ENCODE measurements at regions not wholly inside any gene's neighbourhood (a gene's known extent, or its start where the extent isn't known, plus 50 kb on each side); places are given as distances from the start of the nearest gene placed in this dataset.

- no peak overlapping the region for H3K4me3 Mint-ChIP-seq
- peaks cover 6% of the 10 kb centered on the region for H3K9me3 Mint-ChIP-seq
- DNase-seq (ENCODE audit: low read depth, low spot score): no peak
- H3K27ac Mint-ChIP-seq (ENCODE audit: unreplicated experiment): no peak overlapping the region
- H3K4me1 Mint-ChIP-seq: peaks cover 14% of the 10 kb centered on the region
- TF ChIP-seq, protein P1, sequence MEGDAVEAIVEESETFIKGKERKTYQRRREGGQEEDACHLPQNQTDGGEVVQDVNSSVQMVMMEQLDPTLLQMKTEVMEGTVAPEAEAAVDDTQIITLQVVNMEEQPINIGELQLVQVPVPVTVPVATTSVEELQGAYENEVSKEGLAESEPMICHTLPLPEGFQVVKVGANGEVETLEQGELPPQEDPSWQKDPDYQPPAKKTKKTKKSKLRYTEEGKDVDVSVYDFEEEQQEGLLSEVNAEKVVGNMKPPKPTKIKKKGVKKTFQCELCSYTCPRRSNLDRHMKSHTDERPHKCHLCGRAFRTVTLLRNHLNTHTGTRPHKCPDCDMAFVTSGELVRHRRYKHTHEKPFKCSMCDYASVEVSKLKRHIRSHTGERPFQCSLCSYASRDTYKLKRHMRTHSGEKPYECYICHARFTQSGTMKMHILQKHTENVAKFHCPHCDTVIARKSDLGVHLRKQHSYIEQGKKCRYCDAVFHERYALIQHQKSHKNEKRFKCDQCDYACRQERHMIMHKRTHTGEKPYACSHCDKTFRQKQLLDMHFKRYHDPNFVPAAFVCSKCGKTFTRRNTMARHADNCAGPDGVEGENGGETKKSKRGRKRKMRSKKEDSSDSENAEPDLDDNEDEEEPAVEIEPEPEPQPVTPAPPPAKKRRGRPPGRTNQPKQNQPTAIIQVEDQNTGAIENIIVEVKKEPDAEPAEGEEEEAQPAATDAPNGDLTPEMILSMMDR (conservative IDR thresholded peaks at IDR 0.05): no peak
- no peaks in the 10 kb centered on the region for H3K36me3 Mint-ChIP-seq (ENCODE audit: low read depth)
- H3K27me3 Mint-ChIP-seq (ENCODE audit: low read depth): peaks cover 3% of the 10 kb centered on the region
These were observed 138.2 kb upstream of the VSTM2B start for GRCh38 chr19:29387586-29387985.

DNA sequence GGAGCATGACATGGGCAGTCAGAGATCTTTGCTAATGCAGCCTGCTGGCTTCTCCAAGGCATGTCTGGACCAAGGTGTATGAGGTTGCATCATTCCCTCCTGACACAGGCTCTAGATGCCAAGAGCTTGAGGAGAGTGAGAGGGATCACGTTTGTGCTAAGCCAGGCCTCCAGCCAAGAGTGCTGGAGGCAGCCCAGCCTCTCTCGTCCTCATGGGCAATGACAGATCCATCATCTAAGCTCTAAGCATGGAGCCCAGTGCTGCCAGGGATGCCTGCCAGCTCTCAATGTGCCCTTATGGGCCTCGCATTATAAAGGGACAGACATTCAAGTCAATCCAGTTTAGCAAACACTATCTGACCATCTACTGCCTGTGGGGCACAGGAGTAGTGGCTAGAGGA, 136.3 kb upstream of the VSTM2B start:
- TF ChIP-seq, protein P1 (conservative IDR thresholded peaks at IDR 0.05): no peak
- peaks cover 3% of the 10 kb centered on the region for H3K27me3 Mint-ChIP-seq (ENCODE audit: low read depth)
- no peak overlapping the region for H3K27ac Mint-ChIP-seq (ENCODE audit: unreplicated experiment)
- no peaks in the 10 kb centered on the region for H3K36me3 Mint-ChIP-seq (ENCODE audit: low read depth)
- DNase-seq (ENCODE audit: low read depth, low spot score): no peak
- no peak overlapping the region for H3K4me3 Mint-ChIP-seq
- H3K4me1 Mint-ChIP-seq: peaks cover 4% of the 10 kb centered on the region
- H3K9me3 Mint-ChIP-seq: peaks cover 6% of the 10 kb centered on the region

DNA sequence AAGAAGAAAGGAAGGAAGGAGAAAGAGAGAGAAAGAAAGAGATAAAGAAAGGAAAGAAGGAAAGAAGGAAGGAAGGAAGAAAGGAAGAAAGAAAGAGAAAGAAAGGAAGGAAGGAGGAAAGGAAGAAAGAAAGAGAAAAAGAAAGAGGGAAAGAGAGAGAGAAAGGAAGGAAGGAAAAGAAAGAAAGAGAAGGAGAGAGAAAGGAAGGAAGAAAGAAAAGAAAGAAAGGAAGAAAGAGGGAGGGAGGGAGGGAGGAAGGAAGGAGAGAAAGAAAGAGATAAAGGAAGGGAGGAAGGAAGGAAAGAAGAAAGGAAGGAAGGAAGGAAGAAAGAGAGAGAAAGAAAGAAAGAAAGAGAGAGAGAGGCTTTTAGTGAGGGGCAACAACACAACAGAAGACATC, 135.1 kb upstream of the VSTM2B start:
- Mint-ChIP-seq H3K4me3 (no peak overlapping the region), H3K4me1 (peaks cover 7% of the 10 kb centered on the region), H3K36me3 (ENCODE audit: low read depth) (no peaks in the 10 kb centered on the region), H3K9me3 (peaks cover 6% of the 10 kb centered on the region), H3K27ac (ENCODE audit: unreplicated experiment) (no peak overlapping the region), H3K27me3 (ENCODE audit: low read depth) (peaks cover 10% of the 10 kb centered on the region)
- TF ChIP-seq, protein P1 (conservative IDR thresholded peaks at IDR 0.05): no peak
- no peak for DNase-seq (ENCODE audit: low read depth, low spot score)

DNA sequence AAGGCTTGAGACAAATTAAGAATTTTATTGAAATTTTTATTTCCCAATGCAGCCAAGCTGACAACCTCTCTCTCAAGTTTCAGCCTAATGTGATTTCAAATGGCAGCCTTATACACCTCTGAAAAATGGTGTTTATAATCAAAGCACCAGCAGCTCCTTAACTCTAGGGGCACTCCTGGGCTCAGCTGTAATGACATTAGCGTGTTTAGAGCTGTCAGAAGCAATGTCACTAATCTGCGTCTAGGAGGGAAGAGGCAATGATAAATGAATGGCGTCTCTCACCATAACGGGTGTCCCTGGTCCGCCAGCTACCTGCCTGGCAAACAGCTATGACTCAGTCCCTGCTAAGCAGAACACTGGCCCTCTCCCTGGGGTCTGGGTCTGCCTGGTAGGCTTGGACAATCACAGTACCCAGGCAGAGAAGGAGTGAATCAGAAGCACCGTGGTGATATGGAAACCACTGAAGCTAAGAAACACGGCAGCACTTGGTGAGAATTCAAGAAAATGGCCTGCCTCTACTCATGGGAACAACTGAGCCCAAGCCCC, 131.8 kb upstream of the VSTM2B start:
- H3K4me1 Mint-ChIP-seq: peaks cover 7% of the 10 kb centered on the region
- no peak for DNase-seq (ENCODE audit: low read depth, low spot score)

GRCh38 chr19:29395111-29395733, 130.6 kb upstream of the VSTM2B start:
- no peak for DNase-seq (ENCODE audit: low read depth, low spot score)
- peaks cover 6% of the 10 kb centered on the region for H3K9me3 Mint-ChIP-seq
- H3K4me3 Mint-ChIP-seq: no peak overlapping the region
- H3K27me3 Mint-ChIP-seq (ENCODE audit: low read depth): peaks cover 18% of the 10 kb centered on the region
- H3K27ac Mint-ChIP-seq (ENCODE audit: unreplicated experiment): peak overlapping the region; percentile 78
- TF ChIP-seq, protein P1 (conservative IDR thresholded peaks at IDR 0.05): no peak
- H3K4me1 Mint-ChIP-seq: peaks cover 7% of the 10 kb centered on the region
- no peaks in the 10 kb centered on the region for H3K36me3 Mint-ChIP-seq (ENCODE audit: low read depth)

More for the DNA sequence above, 131.8 kb upstream of the VSTM2B start:
- TF ChIP-seq, protein P1 (conservative IDR thresholded peaks at IDR 0.05): peak; percentile 30
- Mint-ChIP-seq H3K27ac (ENCODE audit: unreplicated experiment) (no peak overlapping the region), H3K27me3 (ENCODE audit: low read depth) (peaks cover 10% of the 10 kb centered on the region), H3K4me3 (no peak overlapping the region), H3K9me3 (peaks cover 6% of the 10 kb centered on the region), H3K36me3 (ENCODE audit: low read depth) (no peaks in the 10 kb centered on the region)
